ENCODE measurements at regions not wholly inside any gene's neighbourhood (a gene's known extent, or its start where the extent isn't known, plus 50 kb on each side); places are given as distances from the start of the nearest gene placed in this dataset.

GRCh38 chr16:86306011-86306644 lies 204.2 kb upstream of the FOXF1 start:
- Histone ChIP-seq H3K36me3 (ENCODE audit: control insufficient read depth, insufficient read depth, low read length) (no peaks in the 10 kb centered on the region), H3K27me3 (ENCODE audit: control insufficient read depth, insufficient read depth, low read length) (no peaks in the 10 kb centered on the region), H3K9ac (ENCODE audit: low read depth, low read length) (no peak overlapping the region), H3K4me3 (ENCODE audit: low read depth, low read length) (no peak overlapping the region), H3K4me1 (ENCODE audit: control insufficient read depth, insufficient read depth, low read length) (peaks cover 2% of the 10 kb centered on the region), H3K9me3 (ENCODE audit: control insufficient read depth, insufficient read depth, low read length) (no peaks in the 10 kb centered on the region)

GRCh38 chr16:86306811-86307513 lies 203.4 kb upstream of the FOXF1 start:
- Histone ChIP-seq H3K4me1 (ENCODE audit: control insufficient read depth, insufficient read depth, low read length) (peaks cover 2% of the 10 kb centered on the region), H3K4me3 (ENCODE audit: low read depth, low read length) (no peak overlapping the region), H3K9ac (ENCODE audit: low read depth, low read length) (no peak overlapping the region), H3K36me3 (ENCODE audit: control insufficient read depth, insufficient read depth, low read length) (no peaks in the 10 kb centered on the region), H3K9me3 (ENCODE audit: control insufficient read depth, insufficient read depth, low read length) (no peaks in the 10 kb centered on the region), H3K27me3 (ENCODE audit: control insufficient read depth, insufficient read depth, low read length) (no peaks in the 10 kb centered on the region)

- no peaks in the 10 kb centered on the region for H3K9me3 ChIP-seq (ENCODE audit: control insufficient read depth, insufficient read depth, low read length)
- H3K36me3 ChIP-seq (ENCODE audit: control insufficient read depth, insufficient read depth, low read length), result no peaks in the 10 kb centered on the region
- no peaks in the 10 kb centered on the region for H3K27me3 ChIP-seq (ENCODE audit: control insufficient read depth, insufficient read depth, low read length)
- H3K4me1 ChIP-seq (ENCODE audit: control insufficient read depth, insufficient read depth, low read length), result peaks cover 2% of the 10 kb centered on the region
- H3K4me3 ChIP-seq (ENCODE audit: low read depth, low read length), result no peak overlapping the region
- no peak overlapping the region for H3K9ac ChIP-seq (ENCODE audit: low read depth, low read length)
Observed at GRCh38 chr16:86307514-86307903, 202.8 kb upstream of the FOXF1 start.

- H3K9me3 ChIP-seq (ENCODE audit: control insufficient read depth, insufficient read depth, low read length), result no peaks in the 10 kb centered on the region
- peaks cover 2% of the 10 kb centered on the region for H3K4me1 ChIP-seq (ENCODE audit: control insufficient read depth, insufficient read depth, low read length)
- H3K36me3 ChIP-seq (ENCODE audit: control insufficient read depth, insufficient read depth, low read length), result no peaks in the 10 kb centered on the region
- H3K27me3 ChIP-seq (ENCODE audit: control insufficient read depth, insufficient read depth, low read length), result no peaks in the 10 kb centered on the region
- H3K9ac ChIP-seq (ENCODE audit: low read depth, low read length), result no peak overlapping the region
- H3K4me3 ChIP-seq (ENCODE audit: low read depth, low read length), result no peak overlapping the region
Observed at GRCh38 chr16:86308514-86308913, 201.8 kb upstream of the FOXF1 start.

GRCh38 chr16:86313631-86314030 lies 196.7 kb upstream of the FOXF1 start:
- Histone ChIP-seq H3K9ac (ENCODE audit: low read depth, low read length) (no peak overlapping the region), H3K27me3 (ENCODE audit: control insufficient read depth, insufficient read depth, low read length) (no peaks in the 10 kb centered on the region), H3K9me3 (ENCODE audit: control insufficient read depth, insufficient read depth, low read length) (no peaks in the 10 kb centered on the region), H3K4me1 (ENCODE audit: control insufficient read depth, insufficient read depth, low read length) (no peaks in the 10 kb centered on the region), H3K4me3 (ENCODE audit: low read depth, low read length) (no peak overlapping the region), H3K36me3 (ENCODE audit: control insufficient read depth, insufficient read depth, low read length) (no peaks in the 10 kb centered on the region)

- Histone ChIP-seq H3K27me3 (ENCODE audit: control insufficient read depth, insufficient read depth, low read length) (no peaks in the 10 kb centered on the region), H3K36me3 (ENCODE audit: control insufficient read depth, insufficient read depth, low read length) (no peaks in the 10 kb centered on the region), H3K4me3 (ENCODE audit: low read depth, low read length) (no peak overlapping the region), H3K4me1 (ENCODE audit: control insufficient read depth, insufficient read depth, low read length) (no peaks in the 10 kb centered on the region), H3K9me3 (ENCODE audit: control insufficient read depth, insufficient read depth, low read length) (no peaks in the 10 kb centered on the region), H3K9ac (ENCODE audit: low read depth, low read length) (no peak overlapping the region)
Observed at GRCh38 chr16:86314402-86315025, 195.8 kb upstream of the FOXF1 start.

- Histone ChIP-seq H3K9ac (ENCODE audit: low read depth, low read length) (no peak overlapping the region), H3K4me3 (ENCODE audit: low read depth, low read length) (no peak overlapping the region), H3K4me1 (ENCODE audit: control insufficient read depth, insufficient read depth, low read length) (no peaks in the 10 kb centered on the region), H3K27me3 (ENCODE audit: control insufficient read depth, insufficient read depth, low read length) (no peaks in the 10 kb centered on the region), H3K36me3 (ENCODE audit: control insufficient read depth, insufficient read depth, low read length) (no peaks in the 10 kb centered on the region), H3K9me3 (ENCODE audit: control insufficient read depth, insufficient read depth, low read length) (no peaks in the 10 kb centered on the region)
Observed at GRCh38 chr16:86316967-86317812, 193.1 kb upstream of the FOXF1 start.

- Histone ChIP-seq H3K27me3 (ENCODE audit: control insufficient read depth, insufficient read depth, low read length) (no peaks in the 10 kb centered on the region), H3K36me3 (ENCODE audit: control insufficient read depth, insufficient read depth, low read length) (no peaks in the 10 kb centered on the region), H3K4me1 (ENCODE audit: control insufficient read depth, insufficient read depth, low read length) (no peaks in the 10 kb centered on the region), H3K9me3 (ENCODE audit: control insufficient read depth, insufficient read depth, low read length) (no peaks in the 10 kb centered on the region), H3K4me3 (ENCODE audit: low read depth, low read length) (no peak overlapping the region), H3K9ac (ENCODE audit: low read depth, low read length) (no peak overlapping the region)
Observed at GRCh38 chr16:86317813-86318650, 192.3 kb upstream of the FOXF1 start.

GRCh38 chr16:86319585-86320236 lies 190.6 kb upstream of the FOXF1 start:
- no peak overlapping the region for H3K9ac ChIP-seq (ENCODE audit: low read depth, low read length)

GRCh38 chr16:86320237-86320595 lies 190.1 kb upstream of the FOXF1 start:
- H3K27me3 ChIP-seq (ENCODE audit: control insufficient read depth, insufficient read depth, low read length), result no peaks in the 10 kb centered on the region
- H3K9me3 ChIP-seq (ENCODE audit: control insufficient read depth, insufficient read depth, low read length), result no peaks in the 10 kb centered on the region
- no peak overlapping the region for H3K4me3 ChIP-seq (ENCODE audit: low read depth, low read length)
- H3K9ac ChIP-seq (ENCODE audit: low read depth, low read length), result no peak overlapping the region
- no peaks in the 10 kb centered on the region for H3K36me3 ChIP-seq (ENCODE audit: control insufficient read depth, insufficient read depth, low read length)
- no peaks in the 10 kb centered on the region for H3K4me1 ChIP-seq (ENCODE audit: control insufficient read depth, insufficient read depth, low read length)

More at GRCh38 chr16:86319585-86320236, 190.6 kb upstream of the FOXF1 start:
- Histone ChIP-seq H3K9me3 (ENCODE audit: control insufficient read depth, insufficient read depth, low read length) (no peaks in the 10 kb centered on the region), H3K4me3 (ENCODE audit: low read depth, low read length) (no peak overlapping the region), H3K36me3 (ENCODE audit: control insufficient read depth, insufficient read depth, low read length) (no peaks in the 10 kb centered on the region), H3K4me1 (ENCODE audit: control insufficient read depth, insufficient read depth, low read length) (no peaks in the 10 kb centered on the region), H3K27me3 (ENCODE audit: control insufficient read depth, insufficient read depth, low read length) (no peaks in the 10 kb centered on the region)
